GM21825 (cell line): ENCODE measurements at regions not wholly inside any gene's neighbourhood (a gene's known extent, or its start where the extent isn't known, plus 50 kb on each side); places are given as distances from the start of the nearest gene placed in this dataset.

ENCODE experiments used
- ATAC-seq: cut with Tn5 transposase; IDR thresholded peaks from one replicate; pipeline ENCODE4 v1.9.1; 2021; ENCODE audit warnings: mild to moderate bottlenecking, moderate library complexity; ENCODE audit not compliant: unreplicated experiment

- ATAC-seq, result no peak
Observed at GRCh38 chr10:120279196-120279595, 177.8 kb upstream of the PLPP4 start.

DNA sequence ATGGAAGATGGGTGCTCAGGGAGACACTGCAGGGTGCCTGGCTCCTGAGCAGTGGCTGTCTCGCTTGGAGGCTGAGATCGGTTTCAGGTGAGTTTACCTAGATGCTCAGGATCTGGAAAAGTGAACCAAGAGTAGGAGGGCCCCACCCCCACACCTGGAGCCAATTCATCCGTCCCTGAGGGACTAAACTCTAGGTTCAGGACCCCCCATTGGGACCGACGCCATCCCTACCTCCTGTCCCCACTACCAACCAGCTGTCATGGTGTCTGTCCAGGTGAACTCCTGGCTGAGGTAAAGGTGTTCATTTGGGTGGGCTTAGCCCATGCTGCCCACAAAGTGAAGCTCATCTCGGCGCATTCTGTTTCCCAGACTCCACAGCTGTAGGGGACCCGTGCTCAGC, 174.6 kb upstream of the PLPP4 start:
- ATAC-seq, result no peak

DNA sequence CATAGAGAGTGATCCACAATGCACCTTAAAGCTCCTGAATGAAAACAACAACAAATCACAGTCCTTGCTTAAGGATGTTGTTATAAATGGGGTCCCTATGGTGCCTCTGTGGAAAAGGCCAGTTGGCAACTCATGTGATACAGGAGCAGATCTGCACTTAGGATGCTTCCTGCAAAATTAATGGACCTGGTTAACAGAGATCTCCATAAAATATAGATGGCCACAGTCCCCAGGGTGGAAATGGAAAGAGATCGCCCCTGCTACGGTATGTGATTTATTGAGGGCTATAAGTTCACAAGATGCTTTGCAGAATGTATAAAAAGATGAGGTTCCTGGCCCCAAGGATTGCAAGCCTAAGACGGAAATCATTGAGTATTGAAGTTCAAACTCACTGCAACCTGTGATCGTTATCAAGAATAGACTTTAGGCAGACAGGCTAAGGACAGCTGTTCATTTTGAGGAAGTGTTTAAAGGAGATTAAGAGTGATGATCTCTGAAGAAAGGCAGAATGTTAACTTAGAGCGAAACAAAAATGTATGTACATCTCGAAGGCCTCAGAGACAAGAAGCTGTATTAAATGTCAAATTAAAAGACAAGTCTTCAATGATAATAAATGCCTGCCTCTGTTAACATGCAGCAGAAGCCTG, 174.1 kb upstream of the PLPP4 start:
- no peak for ATAC-seq

DNA sequence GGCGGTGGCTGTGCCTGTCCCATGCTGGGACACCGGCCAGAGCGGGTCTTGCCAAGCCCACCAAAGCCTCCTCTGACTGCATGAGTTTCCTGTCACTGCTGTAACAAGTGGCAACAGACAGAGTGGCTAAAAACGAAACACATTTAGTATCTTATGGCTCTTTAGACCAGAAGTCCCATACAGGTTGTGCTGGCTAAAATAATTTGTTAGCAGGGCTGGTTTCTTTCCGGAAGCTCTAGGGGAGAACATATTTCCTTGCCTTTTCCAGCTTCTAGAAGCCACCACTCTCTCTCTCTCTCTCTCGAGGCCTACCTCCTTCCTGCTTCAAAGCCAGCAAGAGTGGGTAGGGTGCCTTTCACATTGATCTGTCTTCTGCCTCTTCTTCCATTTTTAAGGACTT, 171.6 kb upstream of the PLPP4 start:
- ATAC-seq, result no peak

DNA sequence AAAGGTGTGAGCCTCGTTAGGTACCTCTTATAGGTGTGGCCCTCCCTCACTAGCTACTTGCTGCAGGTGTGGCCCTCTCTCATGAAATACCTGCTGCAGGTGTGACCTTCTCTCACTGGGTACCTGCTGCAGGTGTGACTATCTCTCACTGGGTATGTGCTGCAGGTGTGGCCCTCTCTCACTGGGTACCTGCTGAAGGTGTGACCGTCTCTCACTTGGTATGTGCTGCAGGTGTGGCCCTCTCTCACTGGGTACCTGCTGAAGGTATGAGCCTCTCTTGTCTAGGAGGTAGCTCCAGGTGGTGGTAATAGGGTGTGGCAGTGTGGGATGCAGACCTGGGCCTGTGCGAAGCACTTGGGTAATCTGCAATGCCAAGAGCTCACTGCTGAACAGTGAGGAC, 170.7 kb upstream of the PLPP4 start:
- no peak for ATAC-seq

GRCh38 chr10:120300513-120300912, 156.5 kb upstream of the PLPP4 start:
- ATAC-seq, result no peak

DNA sequence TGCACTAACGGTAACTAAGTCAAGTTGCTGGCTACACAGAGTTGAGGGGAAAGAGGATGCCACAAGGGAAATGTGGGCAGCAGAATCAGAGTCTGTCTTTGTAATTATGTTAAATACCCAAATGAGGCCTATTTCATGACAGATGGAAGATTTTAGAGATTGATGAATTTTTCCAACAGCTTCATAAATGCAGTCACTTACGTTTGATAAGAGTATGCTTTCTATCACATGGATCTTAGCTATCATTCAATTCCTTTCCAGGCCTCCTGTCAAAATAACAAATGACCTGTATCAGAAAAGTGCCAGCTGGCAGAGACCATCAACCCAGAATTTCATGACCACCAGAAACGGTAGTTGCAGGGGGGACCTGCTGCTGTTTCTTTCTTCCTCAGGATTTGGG, 148.4 kb upstream of the PLPP4 start:
- ATAC-seq, result no peak

DNA sequence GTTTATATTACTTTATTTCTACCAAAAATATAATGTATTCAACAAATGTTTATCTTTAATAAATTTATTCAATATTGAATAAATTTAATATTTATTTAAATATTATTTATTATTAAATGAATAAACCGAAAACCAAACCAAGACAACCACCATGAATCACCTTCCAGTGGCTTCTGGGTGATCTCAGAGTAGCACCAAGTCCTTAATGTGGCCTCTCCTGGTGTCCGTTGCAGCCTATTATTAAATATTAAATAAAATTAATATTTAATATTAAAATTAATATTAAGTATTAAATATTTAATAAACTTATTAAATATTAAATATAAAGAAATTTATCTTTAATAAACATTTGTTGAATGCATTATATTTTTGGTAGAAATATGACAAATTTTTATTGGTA, 143.3 kb upstream of the PLPP4 start:
- no peak for ATAC-seq

DNA sequence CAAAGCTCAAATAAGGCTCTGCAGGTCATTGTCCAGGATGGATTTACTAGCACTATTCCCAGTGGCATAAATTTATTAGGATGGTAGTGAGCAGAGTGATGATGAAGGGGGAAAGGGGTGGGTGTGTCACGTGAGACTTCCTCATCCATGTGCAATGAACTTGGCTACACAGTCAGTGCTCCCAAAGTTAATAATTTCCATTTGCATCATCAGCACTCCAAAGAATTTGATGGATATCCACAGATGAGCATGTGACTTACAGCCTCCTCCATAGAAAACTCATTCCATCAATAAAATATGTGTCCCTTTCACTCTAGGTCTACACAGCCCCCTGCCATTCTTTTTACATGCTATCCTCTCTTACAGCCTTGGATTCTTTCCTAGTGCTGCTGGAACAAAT, 142.6 kb upstream of the PLPP4 start:
- no peak for ATAC-seq

DNA sequence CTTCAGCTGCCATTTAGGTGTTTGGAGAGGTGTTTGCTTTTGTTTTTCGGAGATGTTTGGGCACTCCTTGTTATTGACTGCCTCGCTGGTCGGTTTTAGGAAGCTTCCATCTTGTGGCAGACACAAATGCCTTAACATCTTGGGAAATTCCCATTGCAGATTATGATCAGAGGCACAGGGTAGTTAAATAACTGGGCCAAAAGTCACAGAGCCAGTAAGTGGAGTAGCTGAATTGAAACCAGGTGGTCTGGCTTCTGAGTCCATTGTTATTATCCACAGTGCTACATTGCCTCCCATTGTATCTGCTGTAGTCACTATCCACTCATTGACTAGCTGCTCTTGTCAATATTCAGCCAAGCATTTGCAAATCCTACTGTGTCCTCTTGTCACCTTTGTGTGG, 138.2 kb upstream of the PLPP4 start:
- ATAC-seq, result no peak

DNA sequence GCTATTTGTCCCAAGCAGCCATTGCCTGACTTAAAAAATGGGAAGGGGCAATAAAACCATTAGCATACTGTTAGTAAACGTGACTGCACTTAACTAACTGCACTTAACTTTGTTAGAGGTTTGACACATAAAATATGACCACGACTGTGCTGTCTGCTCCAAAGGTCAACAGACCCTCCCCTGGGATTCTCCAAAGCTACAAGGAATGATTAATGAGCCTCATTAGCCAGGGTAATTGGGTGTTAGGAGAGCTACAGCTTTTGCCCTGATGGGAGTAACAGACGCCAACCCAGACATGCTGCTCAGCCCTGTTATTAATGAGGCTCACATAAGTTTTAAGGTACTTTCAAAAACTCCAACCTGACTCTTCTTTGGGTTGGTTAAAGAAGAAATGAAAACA, 129.4 kb upstream of the PLPP4 start:
- no peak for ATAC-seq

DNA sequence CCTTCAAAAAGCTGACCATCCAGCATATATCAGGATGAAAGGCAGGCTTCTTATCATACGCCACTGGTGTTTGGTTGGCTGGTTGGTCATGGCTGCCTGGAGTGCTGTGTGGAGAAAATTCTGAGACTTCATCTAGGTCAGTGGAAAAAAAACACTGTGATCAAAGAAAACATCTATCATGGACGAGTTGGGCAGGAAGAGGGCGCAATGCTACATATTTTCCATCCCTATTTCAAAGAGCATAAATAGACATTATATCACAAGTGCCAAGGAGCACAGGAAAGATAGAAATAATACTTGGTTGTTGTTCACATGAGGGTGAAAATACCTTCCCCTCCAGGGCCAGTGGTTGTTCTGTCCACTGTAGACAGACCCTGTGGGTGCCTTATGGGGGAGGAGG, 128.4 kb upstream of the PLPP4 start:
- no peak for ATAC-seq

GRCh38 chr10:120335553-120335952, 121.5 kb upstream of the PLPP4 start:
- no peak for ATAC-seq

- ATAC-seq, result no peak
Observed at GRCh38 chr10:120336306-120336910, 120.6 kb upstream of the PLPP4 start.

GRCh38 chr10:120336911-120337540, 120.0 kb upstream of the PLPP4 start:
- peak; percentile 52 for ATAC-seq

DNA sequence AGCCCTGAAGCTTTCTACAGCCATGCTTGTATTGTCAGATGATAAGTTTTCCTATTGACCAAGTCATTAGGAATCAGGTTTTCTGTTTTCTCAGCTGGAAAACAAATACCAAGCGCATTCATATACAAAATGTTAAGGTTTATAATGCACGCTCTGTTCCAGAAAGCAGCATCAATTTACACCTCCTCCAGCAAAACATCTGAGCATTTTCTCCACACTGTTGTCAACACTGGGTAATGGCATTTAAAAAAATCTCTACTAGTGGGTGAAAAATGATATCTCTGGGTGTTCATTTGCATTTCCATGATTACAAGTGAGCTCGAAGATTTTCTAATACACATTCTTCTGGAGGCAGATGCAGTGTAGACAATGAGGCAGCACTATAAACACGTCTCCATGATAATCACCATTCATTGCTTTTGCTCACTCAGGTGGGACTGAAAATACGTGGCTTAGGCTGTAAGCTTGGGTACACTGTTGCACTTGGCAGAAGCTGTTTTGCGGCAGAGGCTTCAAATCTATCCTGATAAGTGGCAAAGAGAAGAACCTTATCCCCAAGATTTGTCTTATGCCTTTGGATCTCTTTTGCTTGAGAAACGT, 114.8 kb upstream of the PLPP4 start:
- ATAC-seq, result no peak

DNA sequence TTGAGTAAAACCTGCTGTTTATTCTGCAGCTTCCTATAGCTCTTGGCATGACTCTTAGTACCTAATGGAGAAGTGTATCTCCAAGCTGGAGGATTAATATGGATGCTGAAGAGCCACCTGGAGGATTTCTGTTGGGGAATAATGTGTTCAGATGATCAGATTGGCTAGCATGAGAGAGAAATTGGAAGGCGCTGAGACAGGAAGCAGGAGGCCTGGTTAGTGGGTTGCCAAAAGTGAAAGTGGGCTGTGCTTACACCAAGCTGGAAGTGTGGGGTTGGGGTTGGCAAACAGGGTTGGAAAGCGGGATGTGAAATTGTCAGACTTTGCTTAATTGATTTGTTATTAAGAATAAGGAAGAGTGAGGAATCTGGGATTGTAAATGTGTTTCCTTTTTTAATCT, 111.8 kb upstream of the PLPP4 start:
- no peak for ATAC-seq

GRCh38 chr10:120347644-120348043, 109.4 kb upstream of the PLPP4 start:
- no peak for ATAC-seq

- no peak for ATAC-seq
Observed at GRCh38 chr10:120349069-120349468, 108.0 kb upstream of the PLPP4 start.

GRCh38 chr10:120355425-120355824, 101.6 kb upstream of the PLPP4 start:
- no peak for ATAC-seq

GRCh38 chr10:120360571-120360970, 96.5 kb upstream of the PLPP4 start:
- no peak for ATAC-seq

GRCh38 chr10:120365872-120366271, 91.2 kb upstream of the PLPP4 start:
- no peak for ATAC-seq
